ENCODE measurements at regions not wholly inside any gene's neighbourhood (a gene's known extent, or its start where the extent isn't known, plus 50 kb on each side); places are given as distances from the start of the nearest gene placed in this dataset.

DNA sequence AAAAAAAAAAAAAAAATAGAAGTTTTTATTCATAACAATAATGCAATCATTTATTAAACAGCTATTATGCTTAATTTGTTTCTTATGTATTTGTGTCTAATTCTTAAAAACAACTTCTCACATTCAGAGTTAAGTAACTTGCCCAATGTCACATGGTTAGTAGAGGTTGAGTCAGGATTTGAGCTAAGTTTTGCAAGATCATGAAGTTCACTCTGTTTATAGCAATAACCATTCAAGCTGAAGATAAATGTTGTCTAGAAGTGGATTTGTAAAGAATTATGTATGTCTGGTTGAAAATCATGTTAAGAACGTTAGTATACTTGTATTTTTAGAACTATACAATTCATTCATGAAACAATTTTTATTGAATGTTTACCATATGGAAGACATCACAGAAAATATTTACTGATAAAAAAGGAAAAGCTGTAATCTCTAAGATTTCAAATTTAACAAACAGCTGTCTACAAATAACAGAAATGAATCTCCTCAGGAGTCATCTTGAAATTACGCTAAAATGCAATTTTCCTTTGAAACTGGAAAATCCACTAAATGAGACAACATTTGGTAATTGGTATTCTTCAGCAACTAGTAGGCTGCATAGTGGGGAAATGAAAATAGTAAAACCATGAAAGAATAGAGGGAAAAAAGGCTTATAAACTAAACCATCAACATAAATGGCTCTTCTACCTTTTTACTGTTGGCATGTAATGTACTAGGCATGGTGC, 70.5 kb upstream of the AHR start:
- Mint-ChIP-seq H3K9me3 (ENCODE audit: unreplicated experiment) (no peaks in the 10 kb centered on the region), H3K27ac (ENCODE audit: unreplicated experiment) (no peak overlapping the region), H3K4me3 (ENCODE audit: unreplicated experiment) (no peak overlapping the region), H3K36me3 (ENCODE audit: low read depth, unreplicated experiment) (no peaks in the 10 kb centered on the region), H3K27me3 (ENCODE audit: low read depth, unreplicated experiment) (no peaks in the 10 kb centered on the region), H3K4me1 (ENCODE audit: low read depth, unreplicated experiment) (peaks cover under 1% of the 10 kb centered on the region)
- DNase-seq (ENCODE audit: low read depth) (no peak), FAIRE-seq (no peak)
- H3K27ac ChIP-seq (ENCODE audit: low read depth, low read length) = no peak overlapping the region
- H3K9ac ChIP-seq (ENCODE audit: low read length) = no peak overlapping the region
- H3K27me3 ChIP-seq (ENCODE audit: insufficient read depth, low read length) = no peaks in the 10 kb centered on the region
- no peaks in the 10 kb centered on the region for H3K9me3 ChIP-seq (ENCODE audit: insufficient read depth, low read depth, low read length)
- no peaks in the 10 kb centered on the region for H3K79me2 ChIP-seq (ENCODE audit: insufficient read depth, low read length)
- no peak for TF ChIP-seq EZH2 (IDR thresholded peaks at IDR 0.05; ENCODE audit: insufficient read depth, low read length)
- TF ChIP-seq, protein P1, sequence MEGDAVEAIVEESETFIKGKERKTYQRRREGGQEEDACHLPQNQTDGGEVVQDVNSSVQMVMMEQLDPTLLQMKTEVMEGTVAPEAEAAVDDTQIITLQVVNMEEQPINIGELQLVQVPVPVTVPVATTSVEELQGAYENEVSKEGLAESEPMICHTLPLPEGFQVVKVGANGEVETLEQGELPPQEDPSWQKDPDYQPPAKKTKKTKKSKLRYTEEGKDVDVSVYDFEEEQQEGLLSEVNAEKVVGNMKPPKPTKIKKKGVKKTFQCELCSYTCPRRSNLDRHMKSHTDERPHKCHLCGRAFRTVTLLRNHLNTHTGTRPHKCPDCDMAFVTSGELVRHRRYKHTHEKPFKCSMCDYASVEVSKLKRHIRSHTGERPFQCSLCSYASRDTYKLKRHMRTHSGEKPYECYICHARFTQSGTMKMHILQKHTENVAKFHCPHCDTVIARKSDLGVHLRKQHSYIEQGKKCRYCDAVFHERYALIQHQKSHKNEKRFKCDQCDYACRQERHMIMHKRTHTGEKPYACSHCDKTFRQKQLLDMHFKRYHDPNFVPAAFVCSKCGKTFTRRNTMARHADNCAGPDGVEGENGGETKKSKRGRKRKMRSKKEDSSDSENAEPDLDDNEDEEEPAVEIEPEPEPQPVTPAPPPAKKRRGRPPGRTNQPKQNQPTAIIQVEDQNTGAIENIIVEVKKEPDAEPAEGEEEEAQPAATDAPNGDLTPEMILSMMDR (IDR thresholded peaks at IDR 0.05; ENCODE audit: insufficient read depth, low read depth, low read length) = no peak
- H4K20me1 ChIP-seq (ENCODE audit: insufficient read depth, low read length) = no peaks in the 10 kb centered on the region
- no peak overlapping the region for H2AFZ ChIP-seq (ENCODE audit: low read depth, low read length)
- no peaks in the 10 kb centered on the region for H3K4me1 ChIP-seq (ENCODE audit: insufficient read depth, low read length)
- no peaks in the 10 kb centered on the region for H3K36me3 ChIP-seq (ENCODE audit: insufficient read depth, low read length)
- no peak overlapping the region for H3K4me2 ChIP-seq (ENCODE audit: low read length)
- no peak overlapping the region for H3K4me3 ChIP-seq (ENCODE audit: insufficient read depth, low read depth, low read length)

GRCh38 chr7:17229228-17229627, 69.2 kb upstream of the AHR start:
- Histone ChIP-seq H2AFZ (ENCODE audit: low read depth, low read length) (no peak overlapping the region), H3K9ac (ENCODE audit: low read length) (no peak overlapping the region), H3K9me3 (ENCODE audit: insufficient read depth, low read depth, low read length) (no peaks in the 10 kb centered on the region), H3K27ac (ENCODE audit: low read depth, low read length) (no peak overlapping the region), H4K20me1 (ENCODE audit: insufficient read depth, low read length) (no peaks in the 10 kb centered on the region), H3K4me2 (ENCODE audit: low read length) (no peak overlapping the region), H3K4me1 (ENCODE audit: insufficient read depth, low read length) (peaks cover 8% of the 10 kb centered on the region), H3K4me3 (ENCODE audit: insufficient read depth, low read depth, low read length) (no peak overlapping the region), H3K36me3 (ENCODE audit: insufficient read depth, low read length) (no peaks in the 10 kb centered on the region), H3K79me2 (ENCODE audit: insufficient read depth, low read length) (no peaks in the 10 kb centered on the region), H3K27me3 (ENCODE audit: insufficient read depth, low read length) (no peaks in the 10 kb centered on the region)
- DNase-seq (ENCODE audit: low read depth) (no peak), FAIRE-seq (no peak)
- Mint-ChIP-seq H3K9me3 (ENCODE audit: unreplicated experiment) (no peaks in the 10 kb centered on the region), H3K36me3 (ENCODE audit: low read depth, unreplicated experiment) (no peaks in the 10 kb centered on the region), H3K27me3 (ENCODE audit: low read depth, unreplicated experiment) (no peaks in the 10 kb centered on the region), H3K27ac (ENCODE audit: unreplicated experiment) (no peak overlapping the region), H3K4me1 (ENCODE audit: low read depth, unreplicated experiment) (peaks cover 13% of the 10 kb centered on the region), H3K4me3 (ENCODE audit: unreplicated experiment) (no peak overlapping the region)
- no peak for TF ChIP-seq EZH2 (IDR thresholded peaks at IDR 0.05; ENCODE audit: insufficient read depth, low read length)
- TF ChIP-seq, protein P1 (IDR thresholded peaks at IDR 0.05; ENCODE audit: insufficient read depth, low read depth, low read length) = no peak

- Mint-ChIP-seq H3K4me1 (ENCODE audit: low read depth, unreplicated experiment) (peaks cover 19% of the 10 kb centered on the region), H3K4me3 (ENCODE audit: unreplicated experiment) (no peak overlapping the region), H3K27me3 (ENCODE audit: low read depth, unreplicated experiment) (no peaks in the 10 kb centered on the region), H3K27ac (ENCODE audit: unreplicated experiment) (no peak overlapping the region), H3K9me3 (ENCODE audit: unreplicated experiment) (no peaks in the 10 kb centered on the region), H3K36me3 (ENCODE audit: low read depth, unreplicated experiment) (no peaks in the 10 kb centered on the region)
- Histone ChIP-seq H4K20me1 (ENCODE audit: insufficient read depth, low read length) (no peaks in the 10 kb centered on the region), H2AFZ (ENCODE audit: low read depth, low read length) (no peak overlapping the region), H3K79me2 (ENCODE audit: insufficient read depth, low read length) (no peaks in the 10 kb centered on the region), H3K36me3 (ENCODE audit: insufficient read depth, low read length) (no peaks in the 10 kb centered on the region), H3K27ac (ENCODE audit: low read depth, low read length) (no peak overlapping the region), H3K9me3 (ENCODE audit: insufficient read depth, low read depth, low read length) (no peaks in the 10 kb centered on the region), H3K4me3 (ENCODE audit: insufficient read depth, low read depth, low read length) (no peak overlapping the region), H3K4me1 (ENCODE audit: insufficient read depth, low read length) (peaks cover 18% of the 10 kb centered on the region), H3K4me2 (ENCODE audit: low read length) (no peak overlapping the region), H3K27me3 (ENCODE audit: insufficient read depth, low read length) (no peaks in the 10 kb centered on the region), H3K9ac (ENCODE audit: low read length) (no peak overlapping the region)
- TF ChIP-seq, protein P1 (IDR thresholded peaks at IDR 0.05; ENCODE audit: insufficient read depth, low read depth, low read length) = no peak
- TF ChIP-seq EZH2 (IDR thresholded peaks at IDR 0.05; ENCODE audit: insufficient read depth, low read length) = no peak
- FAIRE-seq (no peak), DNase-seq (ENCODE audit: low read depth) (no peak)
Measured at GRCh38 chr7:17230099-17230807, 68.2 kb upstream of the AHR start.
